SK-N-SH treated with all-trans-retinoic acid at 6 μM for 48 hours (cell line): ENCODE measurements at regions not wholly inside any gene's neighbourhood (a gene's known extent, or its start where the extent isn't known, plus 50 kb on each side); places are given as distances from the start of the nearest gene placed in this dataset.

ENCODE experiments used
- ATAC-seq: fragments of 200-7000 bp; cut with Tn5 transposase; 3 replicates; pipeline ENCODE4 v1.9.1; 2020; ENCODE audit warnings: mild to moderate bottlenecking, moderate library complexity
- ARNTL ChIP-seq: fragments of 450-650 bp; formaldehyde crosslinking; IDR thresholded peaks from 2 replicates; pipeline ENCODE4 v1.5.0; 2020; ENCODE audit warnings: low read depth, mild to moderate bottlenecking, moderate library complexity, borderline replicate concordance
- BACH2 ChIP-seq: fragments of 250-450 bp; sonication (Bioruptor Pico); IDR thresholded peaks from 2 replicates; pipeline ENCODE4 v1.9.0; 2021; ENCODE audit warnings: mild to moderate bottlenecking, borderline replicate concordance
- ESRRG ChIP-seq: fragments of 250-450 bp; sonication (Bioruptor Pico); IDR thresholded peaks from 2 replicates; pipeline ENCODE4 v1.6.1; 2021; ENCODE audit warnings: mild to moderate bottlenecking
- GLIS3 ChIP-seq: fragments of 250-450 bp; sonication (Bioruptor Pico); IDR thresholded peaks from 2 replicates; pipeline ENCODE4 v1.5.0; 2020; ENCODE audit warnings: mild to moderate bottlenecking, moderate library complexity
- OSR1 ChIP-seq: fragments of 250-450 bp; sonication (Bioruptor Pico); IDR thresholded peaks from 2 replicates; pipeline ENCODE4 v1.8.0; 2022; ENCODE audit warnings: moderate library complexity, mild to moderate bottlenecking, inconsistent platforms
- POU6F1 ChIP-seq: fragments of 250-450 bp; sonication (Bioruptor Pico); IDR thresholded peaks from 2 replicates; pipeline ENCODE4 v1.8.0; 2021; ENCODE audit warnings: low read depth, mild to moderate bottlenecking, moderate library complexity, borderline replicate concordance
- PPARA ChIP-seq: fragments of 250-450 bp; sonication (Bioruptor Pico); IDR thresholded peaks from 2 replicates; pipeline ENCODE4 v1.5.0; 2020; ENCODE audit warnings: mild to moderate bottlenecking, borderline replicate concordance
- RARB ChIP-seq: fragments of 250-450 bp; sonication (Bioruptor Pico); IDR thresholded peaks from 2 replicates; pipeline ENCODE4 v1.8.0; 2021; ENCODE audit warnings: mild to moderate bottlenecking, moderate library complexity
- SNAI2 ChIP-seq: fragments of 250-450 bp; sonication (Bioruptor Pico); IDR thresholded peaks from 2 replicates; pipeline ENCODE4 v1.5.0; 2020; ENCODE audit warnings: mild to moderate bottlenecking, moderate library complexity
- TCF4 ChIP-seq: fragments of 250-450 bp; sonication (Bioruptor Pico); IDR thresholded peaks from 2 replicates; pipeline ENCODE4 v1.8.0; 2021; ENCODE audit warnings: mild to moderate bottlenecking, moderate library complexity, borderline replicate concordance
- TOX ChIP-seq: fragments of 250-450 bp; sonication (Bioruptor Pico); IDR thresholded peaks from 2 replicates; pipeline ENCODE4 v1.8.0; 2021; ENCODE audit warnings: mild to moderate bottlenecking, moderate library complexity, borderline replicate concordance
- ZFP3 ChIP-seq: fragments of 250-450 bp; sonication (Bioruptor Pico); IDR thresholded peaks from 2 replicates; pipeline ENCODE4 v1.5.0; 2020; ENCODE audit warnings: mild to moderate bottlenecking, moderate library complexity
- ZFP30 ChIP-seq: fragments of 450-650 bp; formaldehyde crosslinking; IDR thresholded peaks from 2 replicates; pipeline ENCODE4 v1.5.0; 2022; ENCODE audit warnings: mild to moderate bottlenecking, moderate library complexity
- ZNF565 ChIP-seq: fragments of 450-650 bp; formaldehyde crosslinking; conservative IDR thresholded peaks from 2 replicates; pipeline ENCODE4 v1.5.0; 2020; ENCODE audit warnings: low read depth, mild to moderate bottlenecking, moderate library complexity
- ZNF70 ChIP-seq: fragments of 450-650 bp; formaldehyde crosslinking; IDR thresholded peaks from 2 replicates; pipeline ENCODE4 v1.5.0; 2020; ENCODE audit warnings: mild to moderate bottlenecking, moderate library complexity
- ZNF8 ChIP-seq: fragments of 450-650 bp; formaldehyde crosslinking; IDR thresholded peaks from 2 replicates; pipeline ENCODE4 v1.5.0; 2020; ENCODE audit warnings: mild to moderate bottlenecking, moderate library complexity
- TF ChIP-seq, protein P1 (sequence below): fragments of 250-450 bp; sonication (Bioruptor Pico); IDR thresholded peaks from 2 replicates; pipeline ENCODE4 v1.5.1; 2021; ENCODE audit warnings: mild to moderate bottlenecking, moderate library complexity
- TF ChIP-seq, protein P2 (sequence below): fragments of 250-450 bp; sonication (Bioruptor Pico); IDR thresholded peaks from 2 replicates; pipeline ENCODE4 v1.5.0; 2020; ENCODE audit warnings: mild to moderate bottlenecking, moderate library complexity
- TF ChIP-seq, protein P3 (sequence below): fragments of 250-450 bp; sonication (Bioruptor Pico); IDR thresholded peaks from 2 replicates; pipeline ENCODE4 v1.8.0; 2020; ENCODE audit warnings: mild to moderate bottlenecking, moderate library complexity, borderline replicate concordance

DNA sequence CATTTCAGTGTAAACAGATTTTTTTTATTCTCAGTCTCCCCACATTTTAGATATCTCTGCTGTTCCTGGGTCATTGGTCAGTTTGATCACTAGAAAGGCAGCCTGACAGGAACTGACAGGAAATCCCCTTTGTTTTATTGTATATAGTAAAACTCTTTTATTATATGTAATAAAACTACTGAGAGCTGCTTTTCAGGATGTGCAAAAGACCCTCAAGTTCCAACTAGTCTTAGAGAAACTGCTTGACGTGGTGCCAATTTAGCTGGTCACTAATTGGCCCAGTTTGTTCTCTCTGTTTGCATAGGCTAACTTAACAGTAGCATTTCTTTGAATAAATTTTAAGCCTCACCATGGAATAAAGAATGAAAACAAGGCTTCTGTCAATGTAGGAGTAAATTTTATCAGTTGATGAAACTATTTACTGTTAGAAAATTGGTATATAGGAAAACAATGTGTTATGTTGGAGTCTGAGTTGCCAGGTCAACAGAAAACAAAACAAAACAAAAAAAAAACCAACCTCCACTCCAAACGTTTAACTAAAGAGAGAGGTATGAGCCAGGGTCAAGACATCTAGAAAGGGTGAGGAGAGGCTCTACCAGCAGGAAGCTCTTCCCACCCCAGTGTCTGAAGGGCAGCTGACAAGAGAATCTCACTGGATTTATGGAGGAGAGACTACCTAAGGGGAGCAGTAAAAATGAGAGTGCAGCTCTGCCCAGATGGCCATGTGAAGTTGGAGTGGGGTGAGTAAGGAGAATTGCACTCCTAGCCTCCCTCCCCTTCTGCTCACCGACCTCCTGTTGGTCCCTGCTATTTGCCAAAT lies 184.6 kb downstream of the ST6GAL2 start:
- ATAC-seq, result no peak
- no peak for TF ChIP-seq ZNF8 (CRISPR knock-in tag)
- no peak for TF ChIP-seq TCF4 (CRISPR knock-in tag)
- TF ChIP-seq ARNTL (CRISPR knock-in tag), result no peak
- no peak for TF ChIP-seq OSR1
- TF ChIP-seq ZFP3 (CRISPR knock-in tag), result no peak
- TF ChIP-seq, protein P1, sequence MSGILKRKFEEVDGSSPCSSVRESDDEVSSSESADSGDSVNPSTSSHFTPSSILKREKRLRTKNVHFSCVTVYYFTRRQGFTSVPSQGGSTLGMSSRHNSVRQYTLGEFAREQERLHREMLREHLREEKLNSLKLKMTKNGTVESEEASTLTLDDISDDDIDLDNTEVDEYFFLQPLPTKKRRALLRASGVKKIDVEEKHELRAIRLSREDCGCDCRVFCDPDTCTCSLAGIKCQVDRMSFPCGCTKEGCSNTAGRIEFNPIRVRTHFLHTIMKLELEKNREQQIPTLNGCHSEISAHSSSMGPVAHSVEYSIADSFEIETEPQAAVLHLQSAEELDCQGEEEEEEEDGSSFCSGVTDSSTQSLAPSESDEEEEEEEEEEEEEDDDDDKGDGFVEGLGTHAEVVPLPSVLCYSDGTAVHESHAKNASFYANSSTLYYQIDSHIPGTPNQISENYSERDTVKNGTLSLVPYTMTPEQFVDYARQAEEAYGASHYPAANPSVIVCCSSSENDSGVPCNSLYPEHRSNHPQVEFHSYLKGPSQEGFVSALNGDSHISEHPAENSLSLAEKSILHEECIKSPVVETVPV, result no peak
- TF ChIP-seq SNAI2, result no peak
- TF ChIP-seq PPARA (CRISPR knock-in tag), result no peak
- TF ChIP-seq, protein P2, sequence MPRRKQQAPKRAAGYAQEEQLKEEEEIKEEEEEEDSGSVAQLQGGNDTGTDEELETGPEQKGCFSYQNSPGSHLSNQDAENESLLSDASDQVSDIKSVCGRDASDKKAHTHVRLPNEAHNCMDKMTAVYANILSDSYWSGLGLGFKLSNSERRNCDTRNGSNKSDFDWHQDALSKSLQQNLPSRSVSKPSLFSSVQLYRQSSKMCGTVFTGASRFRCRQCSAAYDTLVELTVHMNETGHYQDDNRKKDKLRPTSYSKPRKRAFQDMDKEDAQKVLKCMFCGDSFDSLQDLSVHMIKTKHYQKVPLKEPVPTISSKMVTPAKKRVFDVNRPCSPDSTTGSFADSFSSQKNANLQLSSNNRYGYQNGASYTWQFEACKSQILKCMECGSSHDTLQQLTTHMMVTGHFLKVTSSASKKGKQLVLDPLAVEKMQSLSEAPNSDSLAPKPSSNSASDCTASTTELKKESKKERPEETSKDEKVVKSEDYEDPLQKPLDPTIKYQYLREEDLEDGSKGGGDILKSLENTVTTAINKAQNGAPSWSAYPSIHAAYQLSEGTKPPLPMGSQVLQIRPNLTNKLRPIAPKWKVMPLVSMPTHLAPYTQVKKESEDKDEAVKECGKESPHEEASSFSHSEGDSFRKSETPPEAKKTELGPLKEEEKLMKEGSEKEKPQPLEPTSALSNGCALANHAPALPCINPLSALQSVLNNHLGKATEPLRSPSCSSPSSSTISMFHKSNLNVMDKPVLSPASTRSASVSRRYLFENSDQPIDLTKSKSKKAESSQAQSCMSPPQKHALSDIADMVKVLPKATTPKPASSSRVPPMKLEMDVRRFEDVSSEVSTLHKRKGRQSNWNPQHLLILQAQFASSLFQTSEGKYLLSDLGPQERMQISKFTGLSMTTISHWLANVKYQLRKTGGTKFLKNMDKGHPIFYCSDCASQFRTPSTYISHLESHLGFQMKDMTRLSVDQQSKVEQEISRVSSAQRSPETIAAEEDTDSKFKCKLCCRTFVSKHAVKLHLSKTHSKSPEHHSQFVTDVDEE (CRISPR knock-in tag), result no peak
- TF ChIP-seq, protein P3, sequence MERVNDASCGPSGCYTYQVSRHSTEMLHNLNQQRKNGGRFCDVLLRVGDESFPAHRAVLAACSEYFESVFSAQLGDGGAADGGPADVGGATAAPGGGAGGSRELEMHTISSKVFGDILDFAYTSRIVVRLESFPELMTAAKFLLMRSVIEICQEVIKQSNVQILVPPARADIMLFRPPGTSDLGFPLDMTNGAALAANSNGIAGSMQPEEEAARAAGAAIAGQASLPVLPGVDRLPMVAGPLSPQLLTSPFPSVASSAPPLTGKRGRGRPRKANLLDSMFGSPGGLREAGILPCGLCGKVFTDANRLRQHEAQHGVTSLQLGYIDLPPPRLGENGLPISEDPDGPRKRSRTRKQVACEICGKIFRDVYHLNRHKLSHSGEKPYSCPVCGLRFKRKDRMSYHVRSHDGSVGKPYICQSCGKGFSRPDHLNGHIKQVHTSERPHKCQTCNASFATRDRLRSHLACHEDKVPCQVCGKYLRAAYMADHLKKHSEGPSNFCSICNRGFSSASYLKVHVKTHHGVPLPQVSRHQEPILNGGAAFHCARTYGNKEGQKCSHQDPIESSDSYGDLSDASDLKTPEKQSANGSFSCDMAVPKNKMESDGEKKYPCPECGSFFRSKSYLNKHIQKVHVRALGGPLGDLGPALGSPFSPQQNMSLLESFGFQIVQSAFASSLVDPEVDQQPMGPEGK (CRISPR knock-in tag), result no peak
- TF ChIP-seq RARB (CRISPR knock-in tag), result no peak

- ATAC-seq, result no peak
- TF ChIP-seq ZFP30, result no peak
Measured at GRCh38 chr2:106703161-106703560, 182.8 kb downstream of the ST6GAL2 start.

GRCh38 chr2:106704798-106705197 lies 181.2 kb downstream of the ST6GAL2 start:
- ATAC-seq, result no peak
- TF ChIP-seq, protein P1, result no peak
- TF ChIP-seq TCF4 (CRISPR knock-in tag) (no peak), PPARA (CRISPR knock-in tag) (no peak), TOX (CRISPR knock-in tag) (no peak), RARB (CRISPR knock-in tag) (no peak), POU6F1 (CRISPR knock-in tag) (no peak), ZNF70 (CRISPR knock-in tag) (no peak), BACH2 (CRISPR knock-in tag) (no peak), ESRRG (CRISPR knock-in tag) (no peak), ZFP3 (CRISPR knock-in tag) (no peak), ARNTL (CRISPR knock-in tag) (no peak), ZNF565 (CRISPR knock-in tag) (no peak), GLIS3 (CRISPR knock-in tag) (no peak)
- TF ChIP-seq, protein P3 (CRISPR knock-in tag), result no peak
